ENCODE measurements at regions not wholly inside any gene's neighbourhood (a gene's known extent, or its start where the extent isn't known, plus 50 kb on each side); places are given as distances from the start of the nearest gene placed in this dataset.

DNA sequence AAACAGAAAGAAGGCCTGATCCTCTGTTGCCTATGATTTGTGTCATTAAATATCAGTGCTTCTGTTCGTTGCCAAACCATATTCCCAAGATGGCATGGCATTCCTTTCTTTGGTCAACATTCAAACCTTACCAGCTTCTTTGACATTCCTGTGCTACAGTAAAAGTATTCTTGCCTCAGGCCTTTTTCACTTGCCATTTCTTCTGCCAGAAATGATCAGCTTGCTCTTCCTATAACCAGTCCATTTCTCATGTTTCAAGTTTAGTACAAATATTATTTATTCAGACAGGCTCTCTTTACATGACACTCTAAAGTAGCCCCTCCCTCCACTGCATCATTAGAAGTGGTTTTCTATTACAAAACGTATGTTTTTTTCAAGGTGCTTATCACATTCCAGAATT is 278.3 kb downstream of the KCNJ2 start:
- Histone ChIP-seq H3K9me3 (ENCODE audit: insufficient read depth in 2 of 2, low read depth in 1 of 2, low read length in 1 of 2) (peaks cover 3 to 4% of the 10 kb centered on the region in 2 experiments; a peak in 1 of 4 replicates), H2AK5ac (ENCODE audit: low read depth, low read length) (no peak overlapping the region), H3K27me3 (replicated peaks in 1 of 4; ENCODE audit: control insufficient read depth in 3 of 4, extremely low read depth in 1 of 4, insufficient read depth in 3 of 4, low read length in 3 of 4) (no peaks in the 10 kb centered on the region), H4K5ac (ENCODE audit: insufficient read length, low read depth, low read length) (no peak overlapping the region), H3K36me3 (ENCODE audit: control insufficient read depth in 2 of 4, insufficient read depth in 4 of 4, low read length in 3 of 4) (no peaks in the 10 kb centered on the region), H3K9ac (replicated peaks in 1 of 4; ENCODE audit: extremely low read depth in 1 of 4, low read depth in 3 of 4, low read length in 3 of 4) (no peak overlapping the region), H2BK20ac (ENCODE audit: low read length) (no peak overlapping the region), H3K27ac (ENCODE audit: low read depth, low read length) (no peak overlapping the region), H4K8ac (ENCODE audit: extremely low read depth, insufficient read depth, low read length) (no peak overlapping the region), H2BK12ac (ENCODE audit: low read depth, low read length) (no peak overlapping the region), H3K79me1 (ENCODE audit: low read depth, low read length) (no peaks in the 10 kb centered on the region), H2BK120ac (replicated peaks; ENCODE audit: low read depth, low read length) (no peak overlapping the region), H3K79me2 (ENCODE audit: control insufficient read depth in 1 of 2, insufficient read depth in 2 of 2, low read length in 2 of 2) (no peaks in the 10 kb centered on the region), H3K14ac (ENCODE audit: insufficient read length) (no peak overlapping the region), H3K4me2 (ENCODE audit: insufficient read depth in 1 of 2, low read depth in 2 of 2, low read length in 2 of 2) (no peak overlapping the region), H3K56ac (replicated peaks; ENCODE audit: insufficient read length, low read depth, low read length) (no peak overlapping the region), H3K4me1 (replicated peaks in 1 of 4; ENCODE audit: control insufficient read depth in 3 of 4, insufficient read depth in 4 of 4, low read length in 3 of 4) (no peaks in the 10 kb centered on the region; a peak in 1 of 7 replicates), H3K4ac (replicated peaks; ENCODE audit: insufficient read length, low read depth, low read length) (no peak overlapping the region), H2BK5ac (ENCODE audit: low read depth, low read length) (no peak overlapping the region), H3K23ac (ENCODE audit: insufficient read length) (no peak overlapping the region), H2BK15ac (ENCODE audit: low read length) (no peak overlapping the region), H2AFZ (ENCODE audit: low read length) (no peak overlapping the region), H3K18ac (ENCODE audit: extremely low read depth, low read length) (no peak overlapping the region), H4K91ac (replicated peaks; ENCODE audit: insufficient read length, low read length) (no peak overlapping the region), H3K4me3 (ENCODE audit: extremely low read depth in 1 of 4, insufficient read depth in 2 of 4, low read depth in 3 of 4, low read length in 4 of 4) (no peak overlapping the region), H4K20me1 (replicated peaks in 1 of 2; ENCODE audit: control insufficient read depth in 1 of 2, insufficient read depth in 2 of 2, low read length in 2 of 2) (no peaks in the 10 kb centered on the region), H3K23me2 (ENCODE audit: low read depth, low read length) (no peaks in the 10 kb centered on the region)
- DNase-seq (ENCODE audit: low read depth in 1 of 2, low spot score in 2 of 2) (no peak), FAIRE-seq (no peak)
- 83% methylated on average over 2 of the region's 2 CpGs; no CpG with 5 or more reads in 1 of the 2 experiments for WGBS, 2 experiments (ENCODE audit: extremely low coverage in 1 of 2, insufficient coverage in 1 of 2, insufficient read length in 1 of 2, insufficient replicate concordance in 2 of 2, low coverage in 1 of 2, low lambda C conversion rate in 2 of 2, missing lambda C conversion rate in 1 of 2)
- TF ChIP-seq, protein P1, sequence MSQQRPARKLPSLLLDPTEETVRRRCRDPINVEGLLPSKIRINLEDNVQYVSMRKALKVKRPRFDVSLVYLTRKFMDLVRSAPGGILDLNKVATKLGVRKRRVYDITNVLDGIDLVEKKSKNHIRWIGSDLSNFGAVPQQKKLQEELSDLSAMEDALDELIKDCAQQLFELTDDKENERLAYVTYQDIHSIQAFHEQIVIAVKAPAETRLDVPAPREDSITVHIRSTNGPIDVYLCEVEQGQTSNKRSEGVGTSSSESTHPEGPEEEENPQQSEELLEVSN (IDR thresholded peaks at IDR 0.05) = no peak
- no peak for TF ChIP-seq CBX5 (IDR thresholded peaks at IDR 0.05; ENCODE audit: low read depth, low read length)
- no peak for TF ChIP-seq CBX8 (IDR thresholded peaks at IDR 0.05; ENCODE audit: borderline replicate concordance, low read depth, low read length)
- no peak for TF ChIP-seq JUND (IDR thresholded peaks at IDR 0.05; ENCODE audit: low read length)
- TF ChIP-seq SP4 (IDR thresholded peaks at IDR 0.05; ENCODE audit: low read length) = no peak
- no peak for TF ChIP-seq RFX5 (IDR thresholded peaks at IDR 0.05; ENCODE audit: borderline replicate concordance, low read depth, low read length)
- no peak for TF ChIP-seq EP300 (IDR thresholded peaks at IDR 0.05; ENCODE audit: borderline replicate concordance in 1 of 2, low read depth in 2 of 2, low read length in 2 of 2)
- no peak for TF ChIP-seq FOSL1 (IDR thresholded peaks at IDR 0.05; ENCODE audit: insufficient read depth, low read depth, low read length)
- no peak for TF ChIP-seq SIX5 (IDR thresholded peaks at IDR 0.05; ENCODE audit: low read depth, low read length)
- TF ChIP-seq CTBP2 (IDR thresholded peaks at IDR 0.05; ENCODE audit: borderline replicate concordance, insufficient read depth, insufficient read length, low read length) = no peak
- TF ChIP-seq SIRT6 (IDR thresholded peaks at IDR 0.05; ENCODE audit: low read length) = no peak
- no peak for TF ChIP-seq SIN3A (conservative IDR thresholded peaks at IDR 0.05 in 1 of 2, IDR thresholded peaks at IDR 0.05 in 1 of 2; ENCODE audit: low read depth in 1 of 2, low read length in 2 of 2)
- TF ChIP-seq TBP (IDR thresholded peaks at IDR 0.05; ENCODE audit: low read depth, low read length) = no peak
- TF ChIP-seq HDAC6 (IDR thresholded peaks at IDR 0.05; ENCODE audit: low read depth, low read length) = no peak
- POLR2A ChIA-PET (ENCODE audit: partially characterized antibody) = no interaction called here
- CTCF ChIA-PET (ENCODE audit: partially characterized antibody) = interaction anchor here (0.7 to 0.9 kb wide), 2 partner anchors 13 to 58 kb away, joined by 3 to 4 read pairs; no protein-coding TSS in a partner anchor
